Head of caudate nucleus (tissue), 42 donors: ENCODE measurements at regions not wholly inside any gene's neighbourhood (a gene's known extent, or its start where the extent isn't known, plus 50 kb on each side); places are given as distances from the start of the nearest gene placed in this dataset.

Experiments
- DNase-seq, 42 donors: peaks; one replicate each; pipeline versions ENCODE4 v3.0.0 to v3.0.0-alpha.2; 2020 to 2021; ENCODE audit warnings: mixed read lengths in 7 of 42
- intact Hi-C: fragments of 100-400 bp; cut with DNase I; formaldehyde crosslinking; loops from one replicate; pipeline ENCODE4 v1.15.0; 2022

DNA sequence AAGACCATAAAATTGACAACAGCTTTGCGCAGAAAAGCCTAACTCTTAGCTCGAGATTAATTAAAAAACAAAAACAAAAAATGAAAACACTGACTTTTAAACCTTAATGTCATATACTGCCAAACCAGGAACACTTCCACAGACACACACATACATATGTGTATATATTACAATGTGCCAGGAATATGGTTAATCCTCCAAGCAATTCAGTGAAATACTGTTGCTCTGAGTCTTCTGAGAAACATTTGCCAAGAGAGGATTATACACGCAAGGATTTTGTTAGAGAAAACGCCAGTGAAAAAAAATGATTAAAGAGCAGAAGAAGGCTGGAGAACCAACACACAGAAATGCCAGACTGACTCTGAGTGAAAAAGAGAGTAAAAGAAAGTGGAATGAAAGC is 116.7 kb upstream of the CHRM3 start:
- intact Hi-C loops = no loop called here
- no peak for DNase-seq

DNA sequence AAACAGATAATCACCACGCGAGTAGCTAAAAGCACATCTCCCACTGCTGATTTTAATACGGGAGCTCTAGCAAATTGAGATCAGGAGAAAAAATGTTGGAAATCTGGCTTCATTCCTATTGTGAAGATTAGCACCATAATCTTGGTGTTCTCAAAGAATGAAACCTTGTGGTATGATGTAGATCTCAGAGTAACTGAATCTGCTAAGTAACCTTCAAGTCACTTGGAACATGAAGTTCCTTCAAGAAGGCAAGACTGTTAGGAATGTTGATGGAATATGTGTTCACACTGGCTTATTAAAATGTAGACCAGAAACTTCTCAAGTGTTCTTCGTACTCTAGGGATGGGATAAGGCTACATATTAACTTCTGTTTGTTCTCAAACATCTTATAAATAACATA is 117.4 kb upstream of the CHRM3 start:
- intact Hi-C loops = no loop called here
- DNase-seq = no peak

DNA sequence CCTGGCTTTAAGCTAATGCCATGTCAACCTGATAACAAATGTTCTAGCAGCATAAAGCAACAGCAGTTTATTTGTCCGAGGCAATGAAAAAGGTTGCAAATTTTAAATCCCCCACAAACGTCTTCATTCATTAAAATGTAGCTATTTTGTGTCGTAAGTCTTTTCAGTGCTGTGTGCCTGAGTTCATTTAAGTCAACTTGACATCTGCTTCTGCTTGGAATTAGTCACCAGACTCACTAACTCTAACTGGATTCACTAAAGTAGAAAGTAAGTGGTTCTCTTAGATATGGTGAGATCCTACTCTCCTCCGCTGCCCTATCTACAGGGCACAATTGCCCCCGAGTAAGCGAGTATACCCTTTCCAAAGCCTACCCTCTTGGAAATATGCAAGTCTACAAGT is 118.4 kb upstream of the CHRM3 start:
- intact Hi-C loops = no loop called here
- DNase-seq = no peak

DNA sequence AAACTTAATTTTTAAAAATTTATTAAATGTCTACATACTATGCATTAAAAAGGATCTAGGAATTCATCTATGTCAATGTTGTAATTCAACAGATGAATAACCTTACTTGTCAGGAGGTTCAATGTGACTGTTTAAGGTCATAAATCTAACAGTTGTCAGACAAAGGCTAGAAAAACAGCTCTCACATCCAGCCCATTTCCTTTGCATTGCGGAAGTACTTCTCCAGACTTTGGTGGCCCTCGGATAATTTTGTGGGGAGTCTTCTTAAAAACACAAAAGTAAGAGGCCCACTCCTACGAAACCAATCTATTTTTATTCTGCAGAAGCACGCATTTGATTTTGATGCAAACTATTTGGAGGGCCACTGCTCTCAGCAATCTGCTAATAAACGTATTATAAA is 122.6 kb upstream of the CHRM3 start:
- no peak for DNase-seq
- intact Hi-C loops = no loop called here

DNA sequence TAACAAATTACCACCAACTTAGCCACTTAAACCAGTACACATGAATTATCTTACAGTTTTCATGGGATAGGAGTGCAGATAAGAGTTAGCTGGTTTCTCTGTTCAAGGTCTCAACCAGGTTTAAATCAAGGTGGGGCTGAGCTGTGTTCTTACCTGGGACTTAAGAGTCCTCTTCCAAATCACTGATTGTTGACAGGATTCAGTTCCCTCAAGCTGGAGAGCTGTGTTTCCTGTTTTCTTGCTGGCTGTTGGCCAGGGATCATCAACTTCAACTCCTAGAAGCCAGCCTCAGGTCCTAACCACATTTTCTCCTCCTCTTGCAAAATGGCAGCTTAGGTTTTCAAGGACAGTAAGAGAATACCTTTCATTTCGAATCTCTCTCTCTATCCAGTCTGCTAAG is 123.8 kb upstream of the CHRM3 start:
- intact Hi-C loops = no loop called here
- DNase-seq = no peak

DNA sequence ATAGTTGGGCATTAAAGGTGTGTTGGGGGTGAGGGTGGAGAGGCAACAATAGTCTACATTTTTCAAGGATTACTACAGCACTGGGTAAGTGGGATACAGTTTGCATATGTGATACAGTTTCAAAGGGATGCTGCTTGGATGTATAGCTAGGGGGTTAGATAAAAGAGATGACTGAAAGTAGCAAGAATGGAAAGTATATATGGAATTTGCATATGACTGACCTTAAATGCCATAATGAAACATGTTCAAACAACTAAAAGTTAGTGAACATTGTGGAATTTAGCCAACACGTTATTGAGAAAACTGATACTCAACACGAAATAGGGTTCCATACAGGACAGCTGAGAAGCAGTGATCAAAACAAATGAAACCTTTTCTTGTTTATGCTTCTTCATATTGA is 124.8 kb upstream of the CHRM3 start:
- no peak for DNase-seq
- intact Hi-C loops = no loop called here

DNA sequence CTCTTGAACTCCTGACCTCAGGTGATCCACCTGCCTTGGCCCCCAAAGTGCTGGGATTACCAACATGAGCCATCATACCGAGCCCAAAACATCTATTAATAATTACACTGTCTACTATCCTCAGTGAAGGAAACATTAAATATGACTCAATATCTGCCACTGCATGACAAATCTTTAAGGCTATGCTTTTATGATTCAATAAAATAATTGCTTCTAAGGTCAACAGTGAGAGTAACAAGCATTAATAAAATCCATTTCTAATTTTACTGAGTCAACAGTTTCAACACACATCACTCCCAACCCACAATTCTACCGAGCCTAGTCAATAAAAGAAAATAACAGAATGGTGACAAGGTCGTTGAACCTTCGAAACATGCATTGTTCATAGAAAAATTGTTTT is 125.5 kb upstream of the CHRM3 start:
- no peak for DNase-seq
- intact Hi-C loops = no loop called here

DNA sequence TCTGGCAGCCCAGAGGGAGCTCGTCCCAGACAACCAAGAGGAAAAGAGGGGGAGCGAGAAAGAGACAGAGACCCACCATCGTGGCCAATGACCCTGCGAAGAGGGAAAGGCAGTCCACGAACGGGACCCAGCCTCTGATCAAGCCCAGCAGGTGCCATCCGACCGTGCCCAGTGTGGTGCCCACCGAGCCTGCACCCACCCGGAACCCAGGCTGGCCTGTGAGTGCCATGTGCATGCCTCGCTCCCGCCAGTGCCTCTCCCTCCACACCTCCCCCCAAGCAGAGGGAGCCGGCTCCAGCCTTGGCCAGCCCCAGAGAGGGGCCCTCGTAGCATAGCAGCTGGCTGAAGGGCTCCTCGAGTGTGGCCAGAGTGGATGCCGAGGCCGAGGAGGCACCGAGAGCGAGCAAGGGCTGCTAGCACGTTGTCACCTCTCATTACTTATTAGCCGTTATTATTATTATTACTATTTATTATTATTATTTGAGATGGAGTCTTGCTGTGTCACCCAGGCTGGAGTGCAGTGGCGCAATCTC is 130.7 kb upstream of the CHRM3 start:
- DNase-seq = no peak
- intact Hi-C loops = no loop called here

DNA sequence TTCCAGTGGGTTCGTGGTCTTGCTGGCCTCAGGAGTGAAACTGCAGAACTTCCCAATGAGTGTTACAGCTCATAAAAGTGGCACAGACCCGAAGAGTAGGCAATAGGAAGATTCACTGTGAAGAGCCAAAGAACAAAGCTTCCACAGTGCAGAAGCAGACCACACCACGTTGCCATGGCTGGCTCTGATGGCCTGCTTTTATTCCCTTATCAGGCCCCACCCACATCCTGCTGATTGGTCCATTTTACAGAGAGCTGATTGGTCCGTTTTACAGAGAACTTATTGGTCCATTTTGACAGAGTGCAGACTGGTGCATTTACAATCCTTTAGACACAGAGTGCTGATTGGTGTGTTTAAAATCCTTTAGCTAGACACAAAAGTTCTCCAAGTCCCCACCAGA is 131.4 kb upstream of the CHRM3 start:
- intact Hi-C loops = no loop called here
- DNase-seq = no peak

DNA sequence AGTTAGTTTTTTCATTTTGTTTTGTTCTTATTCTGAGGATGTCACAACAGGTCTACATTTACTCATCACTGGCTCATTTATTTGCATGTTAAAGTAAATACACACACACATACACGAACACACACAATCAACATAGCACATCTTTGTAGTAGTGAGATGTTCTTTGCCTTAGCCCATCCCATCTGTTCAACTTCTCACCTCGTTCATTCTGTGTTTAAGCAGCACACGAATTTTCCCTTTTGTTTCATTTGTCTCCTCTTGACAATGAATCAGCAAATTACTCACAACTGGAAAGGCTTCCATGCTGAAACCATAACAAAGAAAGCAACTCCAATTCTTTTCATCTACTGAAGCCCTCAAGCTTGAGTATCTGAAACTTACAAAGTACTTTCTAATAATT is 133.3 kb upstream of the CHRM3 start:
- no peak for DNase-seq
- intact Hi-C loops = no loop called here

DNA sequence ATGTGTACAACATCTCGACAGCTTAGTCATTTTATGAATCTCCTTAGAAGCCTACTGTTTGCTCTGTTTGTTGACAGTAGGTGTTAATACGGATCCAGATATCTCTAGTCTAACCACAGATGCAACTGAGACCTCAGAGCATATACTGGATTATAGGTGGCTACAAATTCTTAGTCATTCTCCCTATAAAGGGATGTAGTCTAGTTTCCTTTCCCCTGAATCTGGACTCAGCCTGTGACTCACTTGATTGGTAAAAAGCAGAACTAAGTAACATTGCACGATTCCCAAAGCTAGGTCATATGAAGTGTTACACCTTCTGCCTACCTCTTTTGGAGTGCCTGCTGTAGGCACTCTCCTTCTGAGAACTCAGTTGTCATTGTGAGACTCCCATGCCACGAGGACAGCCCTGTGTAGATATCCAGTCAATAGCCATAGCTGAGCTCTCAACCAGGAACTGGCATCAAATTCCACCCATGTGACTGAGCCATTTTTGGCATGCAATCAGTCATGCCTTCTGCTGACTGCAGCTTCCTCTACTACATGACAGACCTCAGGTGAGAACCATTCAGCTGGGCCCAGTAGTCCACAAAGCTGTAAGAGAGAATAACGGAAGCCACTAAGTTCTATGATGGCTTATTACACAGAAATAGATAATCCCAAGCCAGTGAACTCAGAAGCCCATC is 135.9 kb upstream of the CHRM3 start:
- intact Hi-C loops = no loop called here
- no peak for DNase-seq

DNA sequence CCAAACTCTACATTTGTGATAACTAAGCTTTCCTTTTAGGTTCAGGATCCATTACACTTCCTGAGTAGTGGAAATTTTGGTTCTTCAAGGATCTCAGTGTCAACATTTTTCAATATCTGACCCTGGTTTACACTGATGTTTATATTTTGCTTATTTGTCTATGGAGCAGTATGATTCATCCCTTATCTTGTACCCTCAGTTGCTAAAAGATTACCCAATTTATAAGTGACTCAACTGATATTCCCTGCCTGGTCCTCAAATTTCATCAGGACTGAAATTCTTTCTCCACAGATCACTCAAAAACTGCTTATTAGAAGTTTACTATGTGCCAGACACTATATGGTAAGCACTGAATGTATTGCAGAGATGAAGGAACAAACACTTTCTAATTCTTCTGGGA is 139.1 kb upstream of the CHRM3 start:
- intact Hi-C loops = no loop called here
- DNase-seq = no peak

DNA sequence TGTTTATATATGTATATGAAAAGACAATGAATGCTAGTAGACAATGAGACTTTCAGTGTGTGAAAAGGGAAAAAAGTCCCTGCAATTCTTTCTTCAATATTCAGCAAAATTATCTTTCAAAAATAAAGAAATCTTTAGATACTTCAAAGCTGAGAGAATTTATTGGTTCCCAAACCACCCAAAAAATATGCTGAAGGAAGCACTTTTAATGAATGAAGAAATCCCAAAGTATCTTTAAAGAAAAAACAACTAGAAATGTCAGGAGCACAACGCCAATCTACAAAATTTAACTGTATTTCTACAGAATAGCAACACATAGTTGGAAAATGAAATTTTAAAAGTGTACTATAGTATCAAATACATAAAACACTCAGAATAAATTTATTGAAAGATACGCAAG is 142.3 kb upstream of the CHRM3 start:
- intact Hi-C loops = no loop called here
- DNase-seq = no peak

DNA sequence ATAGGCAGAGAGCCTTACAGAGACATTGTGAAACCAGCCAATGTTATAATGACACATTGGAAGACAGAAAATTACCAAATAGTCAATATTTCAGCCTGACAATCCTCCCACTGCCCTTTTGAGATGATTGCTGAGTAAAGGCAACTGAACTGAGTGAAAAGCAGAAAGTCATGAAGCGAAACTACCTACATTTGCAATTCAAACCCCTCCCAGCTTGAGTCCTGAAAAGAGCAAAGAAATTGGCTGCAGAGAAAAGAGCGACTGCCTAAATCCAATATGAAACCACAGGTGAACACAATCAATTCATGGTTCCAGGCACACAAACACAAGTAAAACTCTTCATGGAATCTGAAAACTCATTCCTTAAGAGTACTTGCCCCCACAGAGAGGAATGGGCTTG is 143.4 kb upstream of the CHRM3 start:
- no peak for DNase-seq
- intact Hi-C loops = no loop called here

DNA sequence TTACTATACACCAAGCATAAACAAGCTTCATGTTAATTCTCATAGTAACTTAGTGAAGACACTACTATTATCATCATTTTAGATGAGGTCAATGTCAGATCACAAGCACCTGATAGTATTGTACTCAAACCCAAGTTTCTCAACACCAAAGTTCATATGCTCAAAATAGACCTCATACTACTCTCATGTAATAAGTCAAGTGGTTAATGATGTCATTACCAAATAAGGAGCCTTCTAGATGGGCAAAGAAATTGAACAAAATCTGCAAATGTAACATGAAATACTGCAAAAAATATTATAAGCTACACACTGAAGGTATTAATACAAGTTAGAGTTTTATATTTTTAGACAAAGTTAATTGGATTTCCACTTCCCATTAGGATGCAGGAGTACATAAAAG is 144.0 kb upstream of the CHRM3 start:
- DNase-seq = no peak
- intact Hi-C loops = no loop called here

DNA sequence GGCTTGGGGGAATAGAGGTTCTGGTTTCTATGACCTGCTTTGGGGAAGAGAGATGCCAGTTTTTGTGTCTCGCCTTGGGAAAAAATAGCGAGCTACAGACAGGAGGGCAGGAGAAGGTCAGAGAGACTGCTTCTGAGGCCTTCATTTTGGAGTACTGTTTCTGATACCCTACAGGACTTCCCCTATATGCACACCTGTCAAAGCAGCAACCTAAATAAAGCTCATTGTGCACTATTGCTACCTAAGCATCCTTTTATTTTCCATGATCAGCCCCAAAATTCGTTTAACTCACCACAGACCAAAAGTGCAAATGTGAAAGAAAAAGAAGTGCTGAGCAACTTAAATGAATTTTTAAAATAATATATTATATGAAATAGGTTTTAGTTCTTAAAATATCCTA is 145.6 kb upstream of the CHRM3 start:
- DNase-seq = no peak
- intact Hi-C loops = no loop called here

DNA sequence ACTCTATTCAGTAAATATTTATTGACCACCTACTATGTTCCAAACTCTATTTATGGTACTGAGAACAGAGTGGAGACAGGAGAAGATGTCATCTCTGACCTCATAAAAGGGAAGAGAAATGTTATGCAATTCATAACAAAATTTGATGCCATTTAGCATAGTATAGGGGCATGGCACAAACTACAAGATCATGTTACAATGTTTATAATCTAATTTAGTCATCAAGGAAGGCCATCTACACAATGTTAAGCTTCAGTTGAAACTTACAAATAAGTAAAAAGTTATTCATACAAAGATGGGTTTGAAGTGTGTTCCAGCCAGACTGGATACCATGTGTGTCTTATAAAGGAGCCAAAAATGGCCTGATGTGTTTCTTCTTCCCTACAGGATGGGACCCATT is 146.8 kb upstream of the CHRM3 start:
- intact Hi-C loops = no loop called here
- DNase-seq = no peak

DNA sequence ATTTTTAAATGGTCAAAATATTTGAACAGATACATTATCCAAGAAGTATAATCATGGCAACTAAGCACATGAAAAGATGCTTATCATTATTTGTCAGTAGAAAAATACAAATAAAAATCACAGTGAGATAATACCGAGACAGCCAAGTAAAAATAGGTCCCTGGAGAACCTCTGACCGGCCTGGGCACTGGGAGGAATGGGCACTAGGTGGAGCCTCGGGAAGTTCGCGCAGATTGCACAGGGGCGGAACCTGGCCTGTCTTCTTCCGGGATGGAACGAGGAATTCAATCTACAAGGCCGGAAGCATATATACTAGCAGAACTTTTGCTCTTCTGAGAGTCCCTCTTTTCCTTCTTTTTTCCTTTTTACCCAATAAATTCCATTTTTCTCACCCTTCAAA is 148.5 kb upstream of the CHRM3 start:
- DNase-seq = no peak
- intact Hi-C loops = no loop called here

DNA sequence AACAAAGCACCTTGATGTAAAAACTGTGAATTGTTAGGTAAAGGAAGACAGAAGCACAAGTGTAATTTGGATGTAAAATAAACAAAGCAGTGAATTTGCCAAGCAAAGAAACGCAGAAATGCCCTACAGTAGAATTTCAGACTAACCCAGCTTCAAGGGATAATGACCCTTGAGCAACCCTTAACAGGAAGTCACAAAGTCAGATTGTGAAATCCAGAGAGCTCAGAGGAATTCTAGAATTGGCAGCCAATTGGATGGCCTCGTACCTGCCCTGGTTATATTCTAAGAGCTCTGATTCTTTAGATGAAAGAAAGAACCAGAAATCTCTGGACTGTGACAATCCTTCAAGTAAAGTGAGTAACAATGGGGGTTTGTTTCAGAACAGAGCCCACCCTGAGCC is 152.7 kb upstream of the CHRM3 start:
- no peak for DNase-seq
- intact Hi-C loops = no loop called here

DNA sequence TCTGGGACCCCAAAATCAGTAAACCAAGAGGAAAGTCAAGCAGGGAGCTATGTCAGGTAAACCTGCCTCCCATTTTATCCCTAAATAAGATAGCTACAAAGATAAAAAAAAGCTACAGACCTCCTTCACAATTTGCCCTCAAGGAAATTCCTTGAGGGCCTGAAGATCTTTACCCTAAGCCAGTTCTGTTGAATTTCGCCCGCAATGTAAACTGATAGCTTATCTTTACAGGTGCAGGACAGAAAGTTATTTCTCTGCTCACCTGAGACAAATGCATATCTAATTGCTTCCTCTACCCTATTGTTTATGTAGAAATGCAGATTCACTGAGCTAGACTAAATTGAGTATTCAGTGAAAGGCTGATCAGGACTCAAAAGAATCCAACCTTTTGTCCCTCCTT is 153.4 kb upstream of the CHRM3 start:
- DNase-seq = no peak
- intact Hi-C loops = no loop called here

DNA sequence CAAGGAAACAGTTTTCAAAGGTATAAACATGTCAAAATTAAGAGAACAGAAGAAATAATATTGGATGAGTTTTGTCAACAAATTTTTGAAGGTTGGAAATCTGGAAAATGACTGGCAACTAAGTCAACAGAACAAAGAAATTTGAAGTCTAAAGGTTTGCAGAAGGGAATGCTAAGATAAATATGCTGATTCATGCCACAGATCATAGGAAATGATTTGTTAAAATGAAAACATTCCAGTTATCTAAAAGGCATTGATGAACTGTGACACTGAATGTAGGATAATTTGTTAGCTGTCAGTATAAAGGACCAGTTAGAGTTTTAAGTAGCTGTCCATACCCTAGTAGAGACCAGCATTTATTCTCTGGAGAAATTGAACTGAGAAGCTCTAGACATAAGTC is 157.9 kb upstream of the CHRM3 start:
- no peak for DNase-seq
- intact Hi-C loops = no loop called here

DNA sequence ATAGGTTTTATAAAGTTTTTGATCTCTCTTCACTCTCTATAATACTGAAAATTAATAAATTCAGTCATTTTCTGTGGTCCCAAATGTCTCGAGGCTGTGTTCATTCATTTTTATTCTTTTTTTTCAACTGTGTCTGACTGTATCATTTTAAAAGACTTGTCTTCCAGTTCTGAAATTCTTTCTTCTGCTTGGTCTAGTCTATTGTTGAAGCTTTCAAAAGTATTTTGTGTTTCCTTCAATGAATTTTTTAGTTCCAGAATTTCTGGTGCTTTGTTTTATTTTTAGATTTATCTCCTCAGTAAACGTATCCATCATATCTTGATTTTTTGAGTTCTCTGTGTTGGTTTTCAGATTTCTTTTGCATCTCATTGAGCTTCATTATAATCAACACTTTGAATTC is 161.0 kb upstream of the CHRM3 start:
- intact Hi-C loops = no loop called here
- DNase-seq = no peak
